A673 (cell line): ENCODE measurements at regions not wholly inside any gene's neighbourhood (a gene's known extent, or its start where the extent isn't known, plus 50 kb on each side); places are given as distances from the start of the nearest gene placed in this dataset.

Experiments used
- BruUV-seq: library from RNA; stranded (reverse); fragments of 400-500 nt; replicated peaks from 2 replicates; lab custom pipeline; 2021; lab: Mats Ljungman, UMichigan
- CTCF ChIA-PET: fragments of 300-600 bp; sonication (Branson Sonifier 250); formaldehyde crosslinking; loops from one replicate; lab custom pipeline; 2022; ENCODE audit warnings: antibody characterized with exemption; lab: Charles Lee
- POLR2A ChIA-PET: fragments of 300-600 bp; sonication (Branson Sonifier 250); formaldehyde crosslinking; loops from one replicate; lab custom pipeline; 2022; ENCODE audit warnings: antibody characterized with exemption; ENCODE audit not compliant: low non-redundant PET; lab: Charles Lee
- DNase-seq: peaks from one replicate; pipeline ENCODE4 v3.0.0-alpha.2; 2015; ENCODE audit warnings: low spot score
- H3K27ac ChIP-seq: fragments of 200-600 bp; sonication (generic); 2 replicates; pipeline ENCODE4 v1.5.1; 2016; ENCODE audit warnings: mixed run types, low read depth, mild to moderate bottlenecking, mixed read lengths, antibody characterized with exemption, low read length; ENCODE audit not compliant: poor library complexity, severe bottlenecking
- H3K27me3 ChIP-seq: fragments of 200-600 bp; sonication (generic); replicated peaks from 2 replicates; pipeline ENCODE4 v1.6.1; 2017; ENCODE audit warnings: mixed run types, low read depth, mild to moderate bottlenecking, mixed read lengths, antibody characterized with exemption, low read length; ENCODE audit not compliant: insufficient read depth, poor library complexity
- H3K36me3 ChIP-seq: fragments of 200-600 bp; sonication (generic); 2 replicates; pipeline ENCODE4 v1.6.1; 2016; ENCODE audit warnings: mixed run types, mild to moderate bottlenecking, mixed read lengths, antibody characterized with exemption, low read length; ENCODE audit not compliant: insufficient read depth, poor library complexity, severe bottlenecking
- H3K4me1 ChIP-seq: fragments of 200-600 bp; sonication (generic); 2 replicates; pipeline ENCODE4 v1.6.1; 2017; ENCODE audit warnings: mixed run types, mild to moderate bottlenecking, mixed read lengths, antibody characterized with exemption, low read length; ENCODE audit not compliant: insufficient read depth, poor library complexity, severe bottlenecking
- H3K4me3 ChIP-seq: fragments of 200-600 bp; sonication (generic); 2 replicates; pipeline ENCODE4 v1.5.1; 2016; ENCODE audit warnings: low read depth, mixed run types, mild to moderate bottlenecking, mixed read lengths, low read length; ENCODE audit not compliant: poor library complexity, severe bottlenecking
- H3K9me3 ChIP-seq: fragments of 200-600 bp; sonication (generic); 2 replicates; pipeline ENCODE4 v1.6.1; 2016; ENCODE audit warnings: mixed run types, low read depth, mild to moderate bottlenecking, mixed read lengths, antibody characterized with exemption, low read length; ENCODE audit not compliant: poor library complexity, severe bottlenecking
- CTCF ChIP-seq: fragments of 300-800, 200-600 bp; sonication (generic); conservative IDR thresholded peaks from 2 replicates; pipeline ENCODE4 v1.5.1; 2017; ENCODE audit warnings: low read depth, mild to moderate bottlenecking, antibody characterized with exemption, low read length, moderate library complexity, mixed read lengths
- EZH2 ChIP-seq: fragments of 200-600 bp; sonication (generic); IDR thresholded peaks from 2 replicates; pipeline ENCODE4 v1.6.1; 2017; ENCODE audit warnings: borderline replicate concordance, low read depth, mild to moderate bottlenecking, mixed read lengths, antibody characterized with exemption, low read length; ENCODE audit not compliant: poor library complexity, severe bottlenecking
- intact Hi-C: fragments of 100-400 bp; cut with micrococcal nuclease; formaldehyde crosslinking; loops from one replicate; pipeline ENCODE4 v1.10.0; 2022; ENCODE audit not compliant: unreplicated experiment

- Histone ChIP-seq H3K36me3 (no peaks in the 10 kb centered on the region), H3K4me3 (no peak overlapping the region), H3K27me3 (no peaks in the 10 kb centered on the region), H3K27ac (no peak overlapping the region), H3K9me3 (peaks cover 5% of the 10 kb centered on the region), H3K4me1 (no peaks in the 10 kb centered on the region)
- TF ChIP-seq CTCF, result no peak
- ChIA-PET POLR2A (interaction anchor here (0.5 kb wide), 1 partner anchor 14 kb away, joined by 3 read pairs; no protein-coding TSS in a partner anchor), CTCF (interaction anchor here (1.5 kb wide), 1 partner anchor 12 kb away, joined by 4 read pairs; no protein-coding TSS in a partner anchor)
- DNase-seq, result no peak
- intact Hi-C loops, result no loop called here
- no TSS peak for BruUV-seq
These were observed 72.1 kb downstream of the SOD2 start for GRCh38 chr6:159620947-159621346.

GRCh38 chr6:159617444-159617843 is 75.6 kb downstream of the SOD2 start:
- Histone ChIP-seq H3K36me3 (no peaks in the 10 kb centered on the region), H3K9me3 (peaks cover 9% of the 10 kb centered on the region), H3K4me3 (no peak overlapping the region), H3K27me3 (no peaks in the 10 kb centered on the region), H3K4me1 (no peaks in the 10 kb centered on the region), H3K27ac (no peak overlapping the region)
- DNase-seq, result no peak
- no peak for TF ChIP-seq EZH2
- no peak for TF ChIP-seq CTCF
- CTCF ChIA-PET, result no interaction called here
- intact Hi-C loops, result no loop called here
- no TSS peak for BruUV-seq
- POLR2A ChIA-PET, result no interaction called here

GRCh38 chr6:159616456-159616855 is 76.6 kb downstream of the SOD2 start:
- intact Hi-C loops, result no loop called here
- H3K27me3 ChIP-seq, result no peaks in the 10 kb centered on the region
- POLR2A ChIA-PET, result no interaction called here
- no peaks in the 10 kb centered on the region for H3K4me1 ChIP-seq
- peaks cover 9% of the 10 kb centered on the region for H3K9me3 ChIP-seq
- H3K36me3 ChIP-seq, result no peaks in the 10 kb centered on the region
- CTCF ChIA-PET, result no interaction called here
- no peak overlapping the region for H3K27ac ChIP-seq
- no peak for TF ChIP-seq EZH2
- TF ChIP-seq CTCF, result no peak
- no TSS peak for BruUV-seq
- DNase-seq, result no peak
- H3K4me3 ChIP-seq, result no peak overlapping the region
